Epithelial cell of prostate (primary cell): ENCODE measurements at regions not wholly inside any gene's neighbourhood (a gene's known extent, or its start where the extent isn't known, plus 50 kb on each side); places are given as distances from the start of the nearest gene placed in this dataset.

ENCODE experiments used
- DNase-seq: peaks from one replicate; pipeline ENCODE4 v3.0.0-alpha.2; 2011; ENCODE audit warnings: low read depth, low spot score
- H3K27ac ChIP-seq: fragments of 450-650 bp; 2 replicates; pipeline ENCODE4 v1.5.1; 2017; ENCODE audit warnings: mild to moderate bottlenecking

- no peak for DNase-seq
- H3K27ac ChIP-seq: no peak overlapping the region
These were observed 302.9 kb downstream of the LMO7 start for GRCh38 chr13:75938811-75939560.

GRCh38 chr13:75936791-75937190, 300.7 kb downstream of the LMO7 start:
- no peak for DNase-seq
- no peak overlapping the region for H3K27ac ChIP-seq

DNA sequence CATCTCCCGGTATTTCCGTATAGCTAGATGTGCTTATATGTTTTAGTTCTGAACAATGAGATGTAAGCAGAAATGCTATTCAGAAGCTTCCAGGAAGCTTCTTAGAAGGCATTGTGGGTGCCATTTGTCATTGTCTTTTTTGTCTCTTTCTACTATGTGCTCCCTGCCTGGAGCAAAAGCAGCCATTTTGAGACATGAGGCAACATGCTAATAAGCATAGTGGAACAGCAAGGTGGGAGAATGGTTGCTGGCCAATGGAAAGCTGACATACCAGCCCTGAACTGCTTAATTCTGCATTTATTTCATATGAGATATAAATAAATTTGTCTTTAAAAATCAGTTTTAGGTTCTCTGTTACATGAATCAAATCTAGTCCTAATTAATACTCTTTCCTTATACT, 299.7 kb downstream of the LMO7 start:
- H3K27ac ChIP-seq: no peak overlapping the region
- DNase-seq: no peak

GRCh38 chr13:75934889-75935288, 298.8 kb downstream of the LMO7 start:
- no peak for DNase-seq
- H3K27ac ChIP-seq: no peak overlapping the region

DNA sequence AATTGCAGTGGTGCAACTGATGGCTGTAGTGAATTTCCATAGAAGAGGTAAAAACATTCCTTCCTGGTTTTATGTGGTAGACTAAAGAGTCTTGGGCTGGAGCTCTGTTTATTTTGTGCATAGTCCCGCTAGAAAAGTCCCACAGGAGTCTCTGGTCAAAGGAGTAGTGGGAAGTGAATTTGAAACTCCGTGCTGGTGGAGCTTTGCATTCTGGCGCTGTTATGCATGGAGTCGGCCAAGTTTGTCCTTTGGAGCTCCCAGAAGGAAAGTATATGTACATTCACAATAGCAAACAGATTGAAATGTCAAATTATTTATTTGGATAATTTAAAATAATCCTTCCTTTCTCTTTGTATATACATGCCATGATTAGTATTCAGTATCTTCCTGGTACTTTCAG, 296.5 kb downstream of the LMO7 start:
- H3K27ac ChIP-seq: no peak overlapping the region
- no peak for DNase-seq

DNA sequence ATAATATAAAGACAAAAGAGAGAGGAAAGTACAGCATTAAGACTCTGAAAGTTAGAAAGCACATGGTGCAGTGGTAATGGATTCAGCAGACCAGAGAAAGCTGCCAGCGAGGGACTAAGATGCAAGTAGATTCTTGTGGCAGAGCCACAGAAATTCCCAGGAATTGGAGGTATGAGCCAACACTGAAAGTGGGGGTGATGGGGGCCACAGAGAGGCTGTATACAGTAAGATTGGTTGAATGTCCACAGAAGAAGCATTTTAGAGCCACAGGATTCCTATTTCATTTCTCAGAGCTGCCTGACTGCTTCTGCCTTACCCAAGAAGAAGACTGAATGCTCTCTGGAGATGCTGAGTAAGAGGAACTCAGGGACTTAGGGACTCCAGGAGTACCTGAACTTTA, 295.0 kb downstream of the LMO7 start:
- no peak for DNase-seq
- H3K27ac ChIP-seq: no peak overlapping the region

DNA sequence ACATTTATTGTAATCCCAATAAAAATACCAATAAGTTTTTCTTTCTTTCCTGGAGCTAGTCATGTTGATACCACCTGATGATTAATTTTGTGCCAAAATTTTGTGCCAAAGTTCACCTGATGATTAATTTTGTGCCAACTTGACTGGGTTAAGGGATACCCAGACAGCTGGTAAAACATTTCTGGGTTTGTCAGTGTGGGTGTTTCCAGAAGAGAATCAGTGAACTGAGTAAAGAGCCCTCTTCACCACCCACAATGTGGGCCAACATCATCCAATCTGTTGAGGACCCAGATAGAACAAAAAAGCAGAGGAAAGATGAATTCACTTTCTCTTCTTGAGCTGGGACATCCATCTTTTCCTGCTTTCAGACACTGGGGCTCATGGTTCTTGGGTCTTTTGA, 292.9 kb downstream of the LMO7 start:
- DNase-seq: no peak
- no peak overlapping the region for H3K27ac ChIP-seq

GRCh38 chr13:75927183-75927669, 291.1 kb downstream of the LMO7 start:
- no peak overlapping the region for H3K27ac ChIP-seq
- DNase-seq: no peak

GRCh38 chr13:75920536-75920935, 284.4 kb downstream of the LMO7 start:
- DNase-seq: no peak
- H3K27ac ChIP-seq: no peak overlapping the region

- no peak for DNase-seq
These were observed 283.6 kb downstream of the LMO7 start for GRCh38 chr13:75919660-75920199.

GRCh38 chr13:75915066-75915465, 278.9 kb downstream of the LMO7 start:
- DNase-seq: no peak
- no peak overlapping the region for H3K27ac ChIP-seq

More at GRCh38 chr13:75919660-75920199, 283.6 kb downstream of the LMO7 start:
- no peak overlapping the region for H3K27ac ChIP-seq

GRCh38 chr13:75913925-75914324, 277.8 kb downstream of the LMO7 start:
- H3K27ac ChIP-seq: no peak overlapping the region
- no peak for DNase-seq

GRCh38 chr13:75910591-75910990, 274.5 kb downstream of the LMO7 start:
- H3K27ac ChIP-seq: no peak overlapping the region
- no peak for DNase-seq
